ELF-1 (cell line): ENCODE measurements at regions not wholly inside any gene's neighbourhood (a gene's known extent, or its start where the extent isn't known, plus 50 kb on each side); places are given as distances from the start of the nearest gene placed in this dataset.

Experiments used
- DNase-seq: peaks from one replicate; pipeline ENCODE4 v3.0.0-alpha.2; 2016; ENCODE audit warnings: low read depth, low spot score

DNA sequence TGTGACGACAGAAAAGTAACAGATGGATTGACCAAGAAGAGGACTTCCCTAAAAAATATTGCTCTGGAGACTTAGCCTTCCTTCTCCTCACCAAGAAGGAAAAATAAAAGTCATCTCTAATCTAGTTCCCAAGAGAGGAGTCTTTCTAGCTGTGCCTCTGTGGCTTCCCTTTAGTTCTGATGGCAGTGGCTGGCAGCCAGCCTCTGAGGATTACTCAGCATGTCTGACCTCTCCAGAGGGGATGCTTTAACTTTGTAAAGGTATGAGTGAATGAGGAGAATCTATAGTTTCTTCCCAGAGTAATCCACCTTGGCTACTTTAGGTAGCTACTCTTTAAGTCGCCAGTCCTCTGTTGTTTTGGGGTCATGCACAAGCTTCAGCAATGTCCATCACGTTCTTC, 163.9 kb upstream of the KIT start:
- DNase-seq = no peak

DNA sequence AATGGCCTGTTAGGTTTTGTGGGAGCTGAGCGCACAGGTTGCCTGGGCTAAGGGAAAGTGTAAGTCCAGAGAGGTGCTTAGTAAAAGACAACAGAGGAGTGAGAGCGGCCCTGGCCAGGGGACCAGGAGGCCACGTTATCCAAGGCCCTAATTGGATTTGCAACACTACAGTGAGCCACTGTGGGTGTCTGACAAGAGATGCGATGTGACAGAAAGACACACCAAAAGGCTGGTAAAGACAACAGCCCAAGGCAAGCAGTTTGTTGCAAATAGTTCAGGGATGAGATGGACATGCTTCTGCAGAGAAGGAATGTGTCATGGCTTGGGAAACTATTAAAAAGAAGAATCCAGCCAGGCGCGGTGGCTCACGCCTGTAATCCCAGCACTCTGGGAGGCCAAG, 162.7 kb upstream of the KIT start:
- peak; percentile 60 for DNase-seq

DNA sequence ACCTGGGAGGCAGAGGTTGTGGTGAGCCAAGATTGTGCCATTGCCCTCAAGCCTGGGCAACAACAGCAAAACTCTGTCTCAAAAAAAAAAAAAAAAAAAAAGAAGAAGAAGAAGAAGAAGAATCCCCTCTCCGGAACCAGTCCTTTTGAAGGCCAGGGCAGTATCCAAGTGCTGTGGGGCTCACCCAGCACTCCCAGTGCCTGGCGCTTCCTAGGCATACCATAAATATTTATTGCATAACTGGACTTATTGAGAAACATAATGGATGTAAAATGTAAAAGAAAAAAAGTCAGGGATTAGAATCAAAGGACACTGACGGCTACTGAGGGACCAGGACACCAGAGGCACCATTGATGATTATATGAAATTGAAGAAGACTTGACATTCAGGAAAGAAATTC, 162.1 kb upstream of the KIT start:
- no peak for DNase-seq

DNA sequence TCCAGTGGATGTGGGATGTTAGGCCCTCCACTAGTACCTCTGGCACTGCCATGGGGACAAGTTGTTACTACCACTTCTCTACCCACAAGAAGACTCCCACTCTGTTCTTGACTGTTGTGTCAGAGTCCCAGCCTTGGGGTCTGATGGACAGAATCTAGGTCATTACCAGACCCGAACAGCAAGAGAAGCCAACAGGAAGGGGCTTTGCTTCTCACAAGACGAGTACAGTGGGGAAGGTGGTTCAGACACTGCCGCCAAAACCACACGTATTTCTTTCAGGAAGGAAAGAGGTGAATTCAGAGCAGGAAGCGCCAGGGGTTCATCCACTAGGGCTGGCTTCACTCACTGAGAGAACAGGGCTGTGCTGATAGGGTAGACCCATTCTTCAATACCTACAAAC, 161.3 kb upstream of the KIT start:
- no peak for DNase-seq

DNA sequence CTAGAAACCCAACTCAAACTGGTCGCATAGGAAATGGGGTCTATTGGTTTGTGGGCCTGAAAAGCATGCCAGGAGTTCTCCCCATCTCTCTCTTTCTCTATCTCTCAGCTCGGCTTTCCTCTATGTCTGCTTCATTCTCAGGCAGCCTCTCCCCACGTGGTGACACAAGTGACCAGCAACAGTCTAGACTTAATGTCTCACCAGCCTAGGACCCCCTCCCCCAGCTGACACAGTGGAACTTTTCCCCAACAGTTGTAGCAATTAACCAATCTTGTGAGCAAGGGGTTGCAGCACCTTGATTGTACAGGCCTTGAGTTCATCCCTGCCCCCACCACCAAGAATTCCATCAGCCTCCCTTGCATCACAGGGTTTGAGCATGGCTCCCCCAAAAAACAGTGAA, 159.8 kb upstream of the KIT start:
- DNase-seq = no peak

DNA sequence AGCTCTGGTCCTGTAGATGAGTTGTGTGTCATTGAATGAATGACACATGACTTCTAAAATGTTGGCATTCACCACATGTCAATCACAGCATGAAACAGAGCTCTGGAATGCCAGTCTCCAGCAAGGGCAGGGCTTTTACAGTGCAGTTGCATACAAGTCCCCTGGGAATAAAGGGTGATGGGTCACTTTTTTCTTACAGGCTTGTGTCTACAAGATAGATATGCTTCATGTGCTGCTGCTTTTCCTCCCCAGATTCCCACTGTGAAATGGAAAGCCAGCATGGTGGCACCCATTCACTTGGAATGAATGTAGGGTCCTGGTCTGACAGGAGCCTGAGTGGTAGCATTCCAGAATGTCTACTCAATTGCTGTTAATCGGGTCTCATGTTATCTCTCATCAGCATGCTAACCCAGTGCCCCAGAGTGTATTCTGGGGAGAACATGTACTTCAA, 159.1 kb upstream of the KIT start:
- DNase-seq = peak; percentile 52

DNA sequence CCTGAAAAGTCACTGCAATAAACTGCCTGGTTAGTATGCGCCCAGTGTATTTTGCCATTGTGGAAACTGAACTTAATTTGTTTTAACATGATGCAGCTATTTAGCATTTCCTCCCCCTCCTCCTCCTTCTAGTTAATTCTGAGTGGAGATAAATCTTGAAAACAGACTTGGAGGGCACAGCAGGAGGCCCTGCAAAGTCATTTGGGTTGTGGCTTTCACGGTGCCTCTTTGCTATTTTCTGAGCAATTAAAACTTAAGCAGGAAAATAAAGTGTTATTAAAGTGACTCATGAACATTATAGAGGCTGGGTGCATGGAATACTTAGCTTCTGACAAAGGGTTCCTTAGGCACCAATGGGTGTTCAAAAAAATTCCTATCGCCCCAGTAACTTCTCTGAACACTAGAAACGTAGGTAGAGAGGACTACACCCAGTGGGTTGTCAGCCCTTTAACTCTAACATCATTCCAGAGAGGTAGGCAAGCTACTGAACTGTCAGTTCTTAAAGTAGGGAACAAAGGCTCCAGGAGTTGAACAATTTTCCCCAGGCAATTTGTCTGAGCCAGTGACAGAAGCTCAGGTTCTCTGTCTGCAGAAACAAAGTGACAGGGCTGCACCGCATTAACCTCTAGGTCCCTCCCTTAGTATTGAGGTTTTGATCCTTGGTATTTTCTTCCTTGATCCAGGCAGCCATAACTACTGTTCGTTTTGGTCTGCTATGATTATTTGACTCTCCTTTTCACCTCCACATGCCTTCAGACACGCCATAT, 158.3 kb upstream of the KIT start:
- peak; percentile 74 for DNase-seq

DNA sequence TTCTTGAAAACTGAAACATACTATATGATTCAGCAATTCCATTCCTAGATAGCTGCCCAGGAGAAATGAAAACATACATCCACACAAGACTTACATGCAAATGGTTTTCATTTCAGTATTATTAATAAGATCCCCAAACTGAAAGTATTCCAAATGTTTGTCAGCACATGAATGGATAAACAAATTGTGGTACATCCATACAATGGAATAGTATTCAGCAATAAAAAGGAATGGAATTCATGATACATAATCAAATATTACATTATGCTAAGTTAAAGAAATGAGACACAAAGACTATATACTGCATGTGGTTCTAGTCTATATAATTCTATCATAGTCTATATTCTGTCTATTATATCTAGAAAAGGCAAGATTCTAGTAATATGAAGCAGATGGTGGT, 152.4 kb upstream of the KIT start:
- no peak for DNase-seq

DNA sequence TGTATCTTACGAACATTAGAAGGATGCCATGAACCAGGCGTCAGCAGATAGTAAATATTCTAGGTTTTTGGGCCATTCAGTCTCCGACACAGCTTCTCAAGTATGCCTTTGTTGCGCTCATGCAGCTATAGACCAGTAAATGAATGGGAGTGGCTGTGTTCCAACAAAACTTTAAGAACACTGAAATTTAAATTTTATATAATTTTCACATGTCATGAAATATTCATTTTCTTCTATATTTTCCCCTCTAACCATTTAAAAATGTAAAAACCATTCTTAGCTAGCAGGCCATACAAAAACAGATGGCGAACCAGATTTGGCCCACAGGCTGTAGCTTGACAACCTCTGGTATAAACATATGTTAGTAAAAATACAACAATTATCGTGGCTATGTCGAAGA, 151.8 kb upstream of the KIT start:
- no peak for DNase-seq

DNA sequence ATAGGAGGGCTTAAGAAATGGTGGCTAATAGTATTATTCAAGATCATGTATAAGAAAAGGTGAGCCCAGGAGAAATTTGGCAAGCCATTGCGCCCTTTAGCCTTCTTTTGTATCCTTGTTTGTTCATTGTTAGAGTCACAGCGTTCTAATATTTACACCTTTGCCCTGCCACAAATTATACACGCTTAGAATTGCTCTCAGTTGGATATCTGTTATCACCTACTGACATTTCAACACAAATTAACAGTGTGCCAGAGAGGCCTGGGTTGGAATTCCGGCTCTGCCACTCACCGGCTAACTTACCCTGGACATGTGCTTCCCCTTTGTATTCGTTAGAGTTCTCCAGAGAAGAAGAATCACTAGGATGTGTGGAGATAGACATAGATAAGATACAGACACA, 148.7 kb upstream of the KIT start:
- DNase-seq = no peak

DNA sequence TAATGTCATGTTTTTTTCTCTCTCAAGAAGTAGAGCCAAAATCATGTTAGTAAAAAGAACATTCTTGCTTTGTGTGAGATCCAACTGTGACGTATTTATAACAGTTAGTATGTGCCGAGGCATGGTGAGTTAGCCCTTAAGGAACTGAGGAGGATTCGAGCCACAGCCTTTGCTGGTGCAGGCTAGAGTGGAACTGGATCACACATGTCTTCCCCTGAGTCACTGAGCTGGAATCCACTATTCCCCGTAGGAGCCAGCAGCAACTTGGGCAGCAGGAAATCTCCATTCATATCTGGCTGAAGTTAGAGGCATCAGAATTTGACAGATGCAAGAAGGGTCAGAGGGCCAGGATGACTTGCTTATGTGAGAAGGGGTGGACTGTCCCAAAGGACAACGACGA, 144.6 kb upstream of the KIT start:
- no peak for DNase-seq

DNA sequence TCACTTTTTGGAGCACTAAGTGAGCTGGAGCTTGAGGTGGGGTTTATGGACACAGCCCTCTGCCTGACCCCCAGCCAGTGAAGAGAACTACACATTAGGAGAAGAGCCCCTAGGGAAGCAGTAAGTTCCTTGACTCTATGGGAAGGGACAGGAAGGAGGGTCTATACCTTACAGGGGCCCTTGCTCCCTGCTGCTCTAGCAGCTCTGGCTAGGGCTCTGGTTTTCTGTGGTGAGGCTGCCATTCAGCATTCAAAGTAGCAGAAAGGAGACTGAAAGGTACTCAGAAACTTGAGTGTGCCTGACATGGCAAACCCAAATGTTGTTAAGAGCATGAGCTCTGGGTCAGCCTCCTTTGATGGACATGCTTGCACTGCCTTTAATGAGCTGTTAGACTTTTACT, 144.0 kb upstream of the KIT start:
- no peak for DNase-seq

DNA sequence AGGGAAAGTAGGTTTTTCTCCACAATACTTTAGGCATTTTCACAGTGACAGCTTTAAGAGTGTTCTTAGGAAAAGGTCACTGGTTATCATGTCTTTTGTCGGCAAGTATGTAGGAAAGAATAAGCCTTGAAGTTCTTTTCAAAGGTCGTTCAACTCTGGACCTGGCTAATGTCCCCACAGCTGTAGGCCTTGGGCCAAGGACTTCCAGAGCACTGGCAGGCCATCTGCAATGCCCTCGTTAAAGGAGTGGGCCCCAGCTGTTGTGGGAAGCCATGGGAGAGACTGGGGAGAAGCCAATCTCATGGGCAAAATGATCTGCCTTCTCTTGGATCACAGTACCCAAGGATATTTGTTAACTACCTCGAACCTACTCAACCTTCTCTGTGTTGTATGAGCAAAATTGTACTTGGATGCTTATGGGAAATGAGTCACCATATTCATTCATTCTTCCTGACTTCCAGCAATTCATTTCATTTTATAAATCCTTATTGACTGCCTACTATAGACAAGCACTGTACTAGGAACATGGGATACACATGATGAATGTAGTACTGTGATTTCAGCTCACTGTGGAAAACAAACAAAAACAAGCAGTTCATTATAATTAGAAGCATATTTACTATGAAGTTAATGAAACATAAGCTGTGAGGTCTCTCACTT, 141.1 kb upstream of the KIT start:
- no peak for DNase-seq

DNA sequence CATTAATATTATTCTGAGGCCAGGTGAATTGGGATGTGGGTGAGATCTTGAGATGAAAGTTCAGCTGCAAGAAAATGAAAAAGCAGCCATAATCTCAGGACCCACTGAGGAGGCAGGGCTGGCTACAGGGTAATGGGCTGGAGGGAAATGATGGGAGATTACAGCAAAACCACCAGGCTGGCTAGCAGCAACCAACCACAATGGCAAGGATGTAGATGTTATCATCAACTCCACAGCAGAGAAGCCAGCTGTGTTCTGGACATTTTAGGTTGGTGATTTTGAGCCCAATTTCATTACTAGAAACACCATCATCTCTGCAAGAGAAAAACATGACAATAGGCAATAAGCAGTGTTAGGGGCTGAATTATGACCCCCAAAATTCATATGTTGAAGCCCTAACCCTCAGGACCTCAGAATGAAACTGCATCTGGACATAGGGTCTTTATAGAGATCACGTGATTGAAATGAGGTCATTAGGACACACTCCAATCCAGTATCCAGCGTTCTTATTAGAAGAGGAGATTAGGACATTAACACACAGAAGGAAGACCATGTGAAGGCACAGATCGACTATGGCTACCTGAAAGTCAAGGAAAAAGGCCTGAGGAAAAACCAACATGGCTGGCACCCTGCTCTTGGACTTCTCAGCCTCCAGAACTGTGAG, 139.8 kb upstream of the KIT start:
- DNase-seq = no peak

DNA sequence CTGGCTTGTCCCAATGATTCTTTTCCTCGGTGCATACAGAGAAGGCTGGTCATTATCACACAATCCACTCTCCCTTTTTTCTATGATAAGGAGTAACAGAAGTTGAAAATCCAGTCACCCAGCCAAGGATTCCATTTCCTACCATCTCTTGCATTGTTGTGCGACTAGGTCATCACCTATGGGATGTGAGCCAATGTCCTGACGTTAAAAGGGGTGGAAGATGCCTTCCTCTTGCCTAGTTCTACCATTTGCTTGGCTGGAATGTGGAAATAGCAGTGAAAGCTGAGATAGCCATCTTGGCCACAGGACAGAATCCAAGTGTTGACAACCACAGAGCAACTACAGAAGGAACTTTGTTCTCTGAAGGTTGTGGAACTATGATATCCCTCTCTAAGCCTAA, 132.2 kb upstream of the KIT start:
- DNase-seq = peak; percentile 57

DNA sequence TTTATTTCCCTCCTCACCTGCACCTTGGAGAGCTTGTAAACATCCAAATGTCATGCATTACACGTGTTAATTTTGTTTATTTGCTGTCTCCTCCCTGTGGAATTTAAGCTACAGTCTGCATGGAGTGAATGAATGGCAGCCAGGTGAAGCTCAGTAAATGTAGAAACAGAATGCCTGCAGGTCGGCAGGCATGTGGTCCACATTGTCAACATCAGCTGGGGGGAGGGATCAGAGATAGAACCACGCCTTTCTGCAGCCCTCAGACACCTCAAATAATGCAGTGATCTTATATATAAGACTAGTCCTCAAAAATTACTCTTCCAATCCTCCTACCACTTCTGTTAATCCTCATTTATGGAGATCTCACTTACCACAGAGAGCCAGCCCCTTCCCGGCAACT, 131.2 kb upstream of the KIT start:
- no peak for DNase-seq

DNA sequence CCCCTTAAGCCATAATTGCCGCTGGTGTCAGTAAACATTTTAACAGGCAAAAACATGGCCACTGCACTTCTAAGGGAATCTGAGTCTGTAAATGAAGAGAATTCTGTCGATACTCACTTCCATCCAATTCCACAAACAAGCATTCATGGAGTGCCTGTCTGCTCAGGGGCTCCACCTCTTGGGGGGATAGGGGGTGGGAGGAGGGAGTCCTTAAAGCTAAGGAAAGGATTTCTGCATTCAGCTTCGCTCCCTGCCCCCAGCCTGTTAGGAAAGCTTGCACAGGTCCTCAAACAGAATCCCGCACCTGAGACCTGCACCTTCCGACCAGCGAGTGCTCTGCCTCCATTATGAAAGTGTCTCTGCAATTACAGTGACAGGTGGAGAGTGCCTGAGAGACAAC, 130.2 kb upstream of the KIT start:
- no peak for DNase-seq

DNA sequence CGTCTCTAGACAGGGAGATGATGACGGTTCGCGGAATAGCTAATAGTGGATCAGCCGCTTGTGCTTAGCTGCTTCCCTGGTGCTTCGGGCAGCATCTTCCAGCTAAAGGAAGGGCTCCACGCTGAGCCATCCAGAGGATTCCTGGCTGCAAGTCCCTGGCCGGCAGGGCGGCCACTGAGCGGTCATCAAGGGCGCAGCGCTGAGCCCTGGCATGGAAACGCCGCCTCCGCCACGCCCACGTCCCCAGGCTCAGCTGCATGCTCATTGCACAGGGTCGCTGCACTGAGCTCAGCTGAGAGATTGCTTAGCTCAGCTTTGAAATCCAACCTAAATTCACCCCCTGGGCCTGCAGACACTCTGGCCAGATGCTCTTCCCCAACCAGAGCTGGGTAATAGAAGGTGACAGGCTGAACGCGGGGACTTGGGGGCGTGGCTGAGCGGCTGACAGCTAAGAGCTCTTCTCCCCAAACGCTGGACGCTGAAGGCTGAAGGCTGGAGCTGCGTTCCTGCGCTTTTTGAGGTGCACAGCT, 118.2 kb upstream of the KIT start:
- peak; percentile 97 for DNase-seq

DNA sequence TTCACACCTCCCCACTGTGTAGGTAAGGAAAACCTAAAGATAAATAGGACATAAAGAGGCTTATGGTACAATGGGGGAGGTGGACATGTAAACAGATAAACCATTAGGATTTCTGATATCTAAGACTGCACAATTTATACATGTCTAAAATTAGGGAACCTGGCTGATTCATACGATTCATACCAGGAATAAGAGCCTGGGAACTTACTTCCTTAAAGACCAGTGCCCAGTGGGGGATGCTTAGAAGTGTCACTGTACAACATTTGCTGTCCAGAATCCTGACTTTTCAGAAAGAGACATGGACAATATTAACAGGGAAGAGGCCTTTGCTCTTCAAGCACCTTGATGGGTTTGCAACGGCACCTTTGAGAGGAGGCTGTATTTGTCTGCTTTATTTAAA, 116.8 kb upstream of the KIT start:
- DNase-seq = no peak

DNA sequence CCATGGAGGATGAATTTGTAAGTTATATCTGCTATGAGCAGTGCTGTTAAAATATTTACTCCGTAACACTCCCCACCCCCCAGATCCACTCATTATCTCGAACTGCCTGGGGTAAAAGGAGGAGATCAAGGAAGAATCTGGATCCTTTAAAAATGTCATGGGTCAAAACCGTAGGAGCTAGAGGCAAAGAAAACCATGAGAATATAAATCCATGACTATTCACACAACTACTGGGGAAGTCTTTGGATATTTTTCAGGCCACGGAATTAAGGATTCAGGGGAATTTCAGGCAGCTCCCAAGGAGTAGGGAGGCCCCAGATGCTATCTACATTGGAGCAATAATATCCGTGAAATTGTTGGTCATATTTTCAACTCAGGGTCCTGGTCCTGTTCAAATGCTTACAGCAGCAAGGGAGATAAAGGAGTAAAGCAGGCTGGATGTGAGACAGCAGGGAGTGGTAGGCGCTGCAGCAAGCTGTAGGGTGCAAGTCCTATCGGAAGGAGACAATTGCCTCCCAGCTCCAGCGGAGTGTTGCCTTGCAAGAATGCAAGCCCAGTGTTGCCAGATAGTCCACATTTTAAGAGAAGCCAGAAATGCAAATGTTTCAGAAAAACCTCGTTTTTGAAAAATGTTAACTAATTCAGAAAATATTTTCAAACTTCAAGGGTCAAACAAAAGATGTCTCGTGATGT, 116.2 kb upstream of the KIT start:
- no peak for DNase-seq

DNA sequence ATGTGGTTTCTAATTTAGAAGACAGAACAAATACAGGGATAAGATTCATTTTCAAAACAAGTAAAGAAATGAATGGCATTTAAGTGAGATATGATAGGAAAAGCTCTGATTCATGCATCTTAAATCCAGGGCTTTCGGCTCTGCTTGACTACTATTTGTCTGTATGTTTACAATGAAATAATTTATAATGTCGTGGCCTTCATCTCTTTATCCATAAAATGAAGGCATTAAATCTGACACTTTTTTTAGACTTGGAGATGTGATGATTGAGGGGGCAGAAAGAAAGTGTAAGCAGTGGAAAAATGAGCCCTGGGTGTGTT, 115.7 kb upstream of the KIT start:
- DNase-seq = no peak

DNA sequence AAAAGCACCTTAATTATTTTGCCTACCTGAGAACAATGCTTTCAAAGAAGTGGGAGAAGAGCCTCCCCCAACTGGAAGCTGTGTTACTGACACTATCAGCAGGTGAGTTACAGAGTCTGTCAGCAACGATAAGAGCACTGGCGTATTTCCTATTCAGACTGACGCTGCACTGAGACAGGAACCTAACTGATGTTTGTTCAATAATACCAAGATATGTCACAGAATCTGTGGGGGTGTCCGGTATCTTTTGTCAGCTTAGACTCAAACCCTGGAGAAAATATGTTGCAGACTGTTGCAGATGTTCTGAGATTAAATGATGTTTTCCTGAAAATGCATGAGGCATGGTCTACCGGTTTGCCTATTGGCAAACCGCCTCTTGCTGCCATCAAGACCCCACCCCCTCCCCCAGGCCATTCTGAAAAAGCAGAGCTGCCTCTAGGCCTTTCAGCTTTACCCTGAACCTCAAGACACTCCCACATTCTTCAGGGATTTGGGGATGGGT, 115.2 kb upstream of the KIT start:
- peak; percentile 51 for DNase-seq
